Stimulated activated CD8-positive, alpha-beta memory T cell treated with anti-CD3 and anti-CD28 coated beads, Interleukin-12 subunit alpha, Interleukin-12 subunit beta, amount 100 ng/mL, for 4 hours (primary cell): ENCODE measurements at regions not wholly inside any gene's neighbourhood (a gene's known extent, or its start where the extent isn't known, plus 50 kb on each side); places are given as distances from the start of the nearest gene placed in this dataset.

Source experiments
- DNase-seq: peaks from one replicate; pipeline ENCODE4 v3.0.0-alpha.2; 2020; ENCODE audit warnings: low read depth

DNA sequence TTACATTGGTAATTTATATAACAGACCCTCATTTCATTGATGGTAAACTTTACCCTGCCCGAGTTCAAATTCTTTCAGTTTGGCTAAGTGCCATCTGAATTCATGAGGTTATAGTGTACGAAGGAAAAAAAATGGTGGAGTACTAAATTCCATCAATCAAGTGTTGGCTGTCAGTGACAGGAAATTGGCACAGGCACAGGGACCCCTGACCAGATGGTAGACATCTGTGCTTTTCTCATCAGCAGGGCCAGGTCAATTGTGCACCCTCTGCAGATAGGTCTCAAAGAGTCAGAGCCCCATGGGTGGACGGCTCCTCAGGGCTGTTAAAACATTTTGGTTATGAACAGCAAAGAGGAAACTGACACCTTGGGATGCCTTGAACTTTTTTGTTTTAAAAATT lies 439.2 kb downstream of the SETBP1 start:
- DNase-seq: no peak

DNA sequence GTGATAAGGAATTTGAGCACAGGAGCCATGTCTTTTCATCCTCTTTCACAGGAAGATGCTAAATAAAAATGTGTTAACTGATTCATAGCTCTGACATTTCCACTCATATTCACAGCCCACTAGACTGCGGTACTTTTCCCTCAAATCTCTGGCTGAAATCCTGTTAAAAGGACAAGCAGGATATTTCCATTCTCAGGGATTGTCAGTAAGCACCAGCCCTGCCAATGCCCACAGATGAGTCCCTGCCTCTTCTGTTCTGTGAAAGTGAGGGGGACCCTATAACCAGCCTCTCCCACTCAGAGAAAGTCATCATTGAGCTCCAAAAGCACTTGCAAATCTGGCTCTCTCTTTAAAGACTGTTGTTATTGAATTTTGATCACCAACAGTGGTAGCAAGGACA lies 440.5 kb downstream of the SETBP1 start:
- DNase-seq: no peak

DNA sequence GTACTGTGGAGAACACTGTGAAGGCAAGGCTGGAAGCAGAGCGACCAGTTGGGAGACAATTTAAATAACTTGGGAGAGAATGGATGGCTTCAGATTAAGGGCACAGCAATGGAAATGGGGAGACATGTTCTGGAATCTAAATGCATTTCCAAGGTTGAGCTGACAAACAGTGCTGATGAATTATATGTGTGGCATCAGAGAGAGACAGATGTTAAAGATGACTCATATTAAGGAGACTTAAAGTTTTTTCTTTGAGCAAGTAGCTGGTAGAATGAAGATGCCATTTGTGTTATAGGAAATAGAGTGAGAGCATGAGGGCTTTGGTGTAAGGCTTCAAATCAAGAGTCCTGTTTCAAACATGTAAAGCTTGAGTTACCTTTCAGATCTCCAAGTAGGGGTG lies 441.8 kb downstream of the SETBP1 start:
- DNase-seq: no peak

DNA sequence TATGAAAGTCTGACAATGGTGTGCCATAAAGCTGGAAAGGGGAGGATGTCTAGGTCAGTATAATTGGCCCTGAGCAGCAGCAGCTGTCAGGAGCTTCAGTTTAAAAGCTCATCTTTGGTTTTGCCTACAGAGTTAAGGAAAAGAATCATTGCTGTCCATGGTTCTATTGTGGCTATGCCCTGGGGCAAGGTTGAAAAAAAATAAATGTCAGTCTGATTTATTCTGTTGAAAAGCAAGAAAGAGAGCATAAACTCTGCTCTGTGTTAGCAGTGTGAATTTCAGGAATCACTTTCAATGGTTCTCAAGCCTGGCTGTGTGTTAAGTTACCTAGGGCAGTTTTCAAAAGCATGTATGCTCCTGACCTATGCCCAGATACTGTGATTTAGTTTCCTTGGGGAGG lies 446.7 kb downstream of the SETBP1 start:
- DNase-seq: no peak

DNA sequence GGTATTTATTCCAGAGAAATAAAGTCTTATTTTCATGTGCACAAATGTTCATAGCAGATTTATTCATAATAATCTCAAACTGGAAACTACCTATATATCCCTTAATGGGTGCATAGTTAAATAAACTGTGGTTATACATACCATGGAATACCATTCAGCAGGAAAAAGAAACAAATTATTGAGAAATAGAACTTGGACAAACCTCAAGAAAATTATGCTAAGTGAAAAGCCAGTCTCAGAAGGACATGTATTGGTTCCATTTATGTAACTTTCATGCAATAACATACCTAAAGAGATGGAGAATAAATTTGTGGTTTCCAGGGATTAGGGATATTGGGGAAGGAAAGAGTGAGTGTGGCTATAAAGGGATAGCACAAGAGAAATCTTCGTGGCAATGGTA lies 452.6 kb downstream of the SETBP1 start:
- no peak for DNase-seq

DNA sequence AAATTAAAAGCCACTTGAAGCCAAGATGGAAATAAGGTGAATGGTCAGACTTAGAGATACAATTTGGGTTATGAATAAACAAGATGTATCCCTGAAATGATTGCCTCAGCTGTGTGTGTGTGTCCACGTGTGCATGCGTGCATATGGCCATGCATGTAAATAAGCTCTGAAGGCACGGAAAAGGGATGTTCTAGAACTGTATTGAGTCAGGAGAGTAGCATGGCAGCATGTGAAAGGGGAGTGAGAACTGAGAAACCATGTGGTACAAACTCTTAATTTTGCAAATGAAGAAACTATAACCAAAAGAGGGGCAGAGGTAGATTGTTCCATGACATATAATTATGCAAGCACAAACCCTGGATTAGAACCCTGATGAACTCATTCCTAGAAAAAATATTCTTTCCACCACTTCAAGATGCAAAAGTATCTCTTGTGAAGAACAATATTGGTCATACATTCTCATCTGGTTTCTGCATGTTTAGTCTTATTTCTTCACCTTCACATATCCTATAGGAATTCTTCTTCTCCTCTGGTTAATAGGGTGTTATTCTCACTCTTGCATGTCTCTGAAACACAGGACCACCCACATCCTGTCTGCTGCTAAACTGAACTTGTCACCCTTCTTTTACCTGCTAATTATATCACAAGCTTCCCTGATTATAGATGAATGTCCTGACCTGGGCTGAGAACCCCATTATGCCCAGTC lies 455.8 kb downstream of the SETBP1 start:
- DNase-seq: no peak

DNA sequence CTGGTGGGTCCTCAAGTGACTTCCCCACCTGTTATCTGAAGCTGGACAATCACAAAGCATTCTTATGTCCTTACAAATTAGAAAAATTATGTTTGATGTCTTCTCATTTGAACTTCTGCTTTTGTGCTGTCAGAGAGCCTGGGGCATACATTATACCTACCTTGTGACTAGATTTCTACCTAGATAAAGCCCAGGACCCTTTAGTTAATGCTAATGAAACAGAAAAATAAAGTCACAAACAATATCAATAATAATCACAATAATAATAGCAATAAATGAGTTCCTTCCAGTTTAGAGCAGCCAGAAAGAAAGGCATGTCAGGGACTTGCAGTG lies 456.4 kb downstream of the SETBP1 start:
- DNase-seq: no peak

DNA sequence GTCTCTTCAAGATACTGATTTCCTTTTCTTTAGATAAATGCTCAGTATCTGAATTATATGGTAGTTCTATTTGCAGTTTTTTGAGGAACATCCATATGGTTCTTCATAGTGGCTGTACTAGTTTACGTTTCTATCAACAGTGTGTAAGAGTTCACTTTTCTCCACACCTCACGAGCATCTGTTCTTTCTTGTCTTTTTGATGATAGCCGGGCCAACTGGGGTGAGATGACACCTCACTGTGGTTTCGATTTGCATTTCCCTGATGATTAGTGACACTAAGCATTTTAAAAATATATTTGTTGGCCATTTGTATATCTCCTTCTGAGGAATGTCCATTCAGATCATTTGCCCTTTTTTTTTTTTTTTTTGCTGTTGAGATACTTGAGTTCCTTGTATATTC lies 458.8 kb downstream of the SETBP1 start:
- DNase-seq: no peak

DNA sequence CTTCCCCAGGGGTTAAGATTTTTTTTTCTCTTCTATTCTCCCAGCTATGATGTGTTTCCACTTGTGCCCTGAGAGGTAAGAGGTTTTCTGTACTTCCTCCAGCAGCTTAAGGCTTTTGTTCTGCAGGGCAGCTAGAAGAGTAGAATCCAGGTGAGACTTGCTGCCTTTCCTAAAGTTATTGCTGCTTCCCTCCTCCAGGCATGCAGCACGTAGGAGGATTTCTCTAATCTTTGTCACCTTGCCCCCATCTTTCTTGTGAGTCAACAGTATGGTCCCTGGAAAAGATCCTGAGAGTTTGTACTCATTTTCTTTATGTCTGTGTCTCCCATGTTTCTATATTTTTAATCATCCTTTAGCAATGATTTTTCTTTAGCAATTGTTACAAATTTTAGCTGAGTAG lies 462.2 kb downstream of the SETBP1 start:
- no peak for DNase-seq

DNA sequence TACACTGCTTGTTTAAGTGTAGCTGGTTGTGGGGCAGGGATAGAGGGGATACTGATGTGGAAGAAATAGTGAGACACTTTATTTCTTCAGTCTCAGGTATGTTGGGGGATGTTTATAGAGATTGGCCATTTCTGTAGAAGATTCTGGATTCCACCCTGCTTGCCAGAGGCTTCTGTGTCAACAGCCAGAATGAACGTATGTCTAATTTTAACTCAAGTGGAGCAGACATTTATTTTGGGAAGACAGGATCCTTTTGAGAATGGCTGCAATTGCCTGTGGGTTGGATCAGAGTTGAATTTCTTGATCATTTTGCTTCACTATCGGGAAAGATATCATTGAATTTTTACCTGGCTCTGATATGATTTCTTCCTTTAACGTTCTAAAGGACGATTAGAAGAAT lies 465.6 kb upstream of the SLC14A2 start:
- no peak for DNase-seq

DNA sequence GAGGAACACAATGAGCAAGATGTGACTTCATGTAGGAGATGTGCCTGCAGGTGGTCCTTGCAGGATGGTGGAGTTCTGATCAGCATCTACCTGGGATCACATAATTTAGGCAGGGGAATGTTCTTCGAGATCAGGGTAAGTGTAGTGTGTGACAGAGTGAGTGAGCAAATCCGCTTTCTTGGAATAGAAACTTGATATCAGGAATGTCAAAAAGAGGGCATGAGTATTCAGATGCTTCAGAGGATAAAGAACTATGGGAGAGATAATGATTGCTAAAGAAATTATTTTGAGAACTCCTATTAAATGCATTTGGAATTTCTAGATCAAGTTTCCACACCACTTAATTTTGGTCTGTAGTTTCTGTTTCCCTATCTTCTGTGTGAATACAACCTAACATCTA lies 463.6 kb upstream of the SLC14A2 start:
- no peak for DNase-seq

DNA sequence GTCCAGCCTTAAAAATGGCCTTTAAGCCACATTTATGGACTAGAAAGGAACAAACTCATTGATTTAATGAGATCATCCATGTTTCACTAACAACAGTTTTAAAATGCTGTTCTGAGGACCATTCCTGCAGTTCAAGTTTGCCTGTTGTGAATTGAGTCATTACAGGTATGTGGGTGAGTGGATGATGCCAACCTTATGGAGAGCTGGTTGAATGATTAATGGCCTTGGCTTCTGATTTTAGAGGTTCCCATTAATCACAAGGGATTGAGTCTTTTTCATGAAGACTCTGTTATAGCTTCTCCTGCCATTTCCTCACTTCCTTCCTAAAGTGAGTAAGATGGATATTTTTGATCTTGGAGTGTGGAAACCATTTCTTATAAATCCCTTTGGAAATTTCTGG lies 459.8 kb upstream of the SLC14A2 start:
- DNase-seq: no peak

DNA sequence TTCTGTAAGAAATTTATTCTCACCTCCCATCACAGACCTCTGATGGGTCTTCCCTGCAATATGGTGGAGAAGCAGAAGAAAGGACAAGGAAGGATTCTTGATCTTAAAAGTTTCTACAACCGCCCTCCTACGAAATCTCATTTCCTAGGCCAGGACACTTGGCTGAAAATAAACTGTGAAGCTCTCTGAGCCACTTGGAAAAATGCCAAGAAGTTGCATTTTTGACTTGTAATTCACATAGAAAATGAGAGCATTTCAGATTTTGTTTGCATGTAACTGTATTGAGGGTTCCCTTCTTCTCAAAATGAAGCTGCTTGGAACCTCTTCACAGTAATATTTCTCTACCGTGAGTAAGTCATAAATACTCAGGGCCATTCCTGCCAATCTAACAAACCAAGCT lies 458.3 kb upstream of the SLC14A2 start:
- DNase-seq: no peak

DNA sequence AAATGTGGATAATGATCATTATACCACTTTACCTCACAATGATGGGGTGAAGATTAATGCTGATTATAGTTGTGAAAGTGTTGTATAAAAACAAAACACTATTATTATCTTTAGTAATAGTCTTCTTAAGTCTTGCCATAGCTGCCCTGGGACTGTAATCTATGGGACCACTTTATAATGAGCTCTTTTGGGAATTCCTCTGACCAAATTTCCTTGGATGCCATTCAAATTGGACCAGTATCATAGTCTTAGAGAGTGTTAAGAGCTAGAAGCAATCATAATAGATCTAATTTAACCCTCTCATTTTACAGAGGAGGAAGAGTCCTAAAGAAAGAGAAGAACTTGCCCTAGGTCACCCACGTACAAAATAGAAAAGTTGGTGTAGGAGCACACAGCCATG lies 457.7 kb upstream of the SLC14A2 start:
- DNase-seq: no peak

DNA sequence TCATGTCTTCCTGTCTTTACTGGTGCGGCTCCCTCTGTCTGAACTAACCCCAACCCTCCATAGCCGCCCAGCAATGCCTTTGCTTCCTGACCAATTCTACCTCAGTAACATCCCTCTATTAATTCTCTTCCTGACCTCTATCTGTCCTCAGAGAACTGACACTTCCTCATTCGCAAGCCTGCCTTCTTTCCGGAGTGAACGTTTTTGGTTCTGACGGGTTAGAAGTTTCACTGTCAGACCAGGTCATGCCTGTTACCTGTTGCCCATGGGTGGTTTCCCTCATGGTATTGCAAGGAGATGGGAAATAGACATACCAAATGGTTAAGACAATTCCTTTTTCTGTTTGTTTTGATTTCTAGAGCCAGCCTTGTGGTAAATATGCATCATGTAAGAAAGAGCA lies 453.4 kb upstream of the SLC14A2 start:
- DNase-seq: no peak

DNA sequence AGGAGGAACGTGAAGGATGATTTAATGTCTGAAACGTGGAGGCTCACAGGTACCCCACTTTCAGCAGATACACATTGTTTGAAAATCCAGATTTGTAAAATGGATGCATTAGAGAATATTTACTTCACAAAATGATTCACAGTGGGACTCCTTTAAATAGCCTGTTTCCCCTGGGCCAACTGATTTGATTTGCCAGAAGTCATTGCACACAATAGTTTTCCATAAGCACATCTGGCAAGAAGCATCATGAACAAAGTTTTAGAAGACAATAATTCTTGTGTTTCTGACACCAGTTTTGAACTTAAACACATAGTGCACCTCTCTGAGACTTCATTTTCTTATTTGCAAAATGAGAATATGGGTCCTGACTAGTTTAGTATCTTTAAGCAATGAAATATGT lies 451.4 kb upstream of the SLC14A2 start:
- DNase-seq: no peak

DNA sequence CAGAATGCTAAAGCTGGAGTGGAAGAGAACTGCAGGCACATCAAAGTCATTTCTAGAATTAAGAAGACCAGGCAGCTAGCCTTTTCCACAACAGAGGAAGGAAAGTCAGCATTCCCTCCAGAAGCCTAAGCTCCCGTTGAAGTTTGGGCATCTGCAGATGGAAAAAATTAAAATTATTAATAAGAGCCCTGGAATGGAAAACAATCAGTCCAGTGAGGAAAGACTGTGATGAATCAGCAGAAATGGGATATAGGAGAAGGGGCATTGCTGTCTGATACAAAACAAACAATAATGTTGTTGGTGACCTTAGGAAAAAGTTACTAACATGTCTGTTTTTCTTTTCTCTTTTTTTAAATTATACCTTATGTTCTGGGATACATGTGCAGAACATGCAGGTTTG lies 450.7 kb upstream of the SLC14A2 start:
- no peak for DNase-seq

DNA sequence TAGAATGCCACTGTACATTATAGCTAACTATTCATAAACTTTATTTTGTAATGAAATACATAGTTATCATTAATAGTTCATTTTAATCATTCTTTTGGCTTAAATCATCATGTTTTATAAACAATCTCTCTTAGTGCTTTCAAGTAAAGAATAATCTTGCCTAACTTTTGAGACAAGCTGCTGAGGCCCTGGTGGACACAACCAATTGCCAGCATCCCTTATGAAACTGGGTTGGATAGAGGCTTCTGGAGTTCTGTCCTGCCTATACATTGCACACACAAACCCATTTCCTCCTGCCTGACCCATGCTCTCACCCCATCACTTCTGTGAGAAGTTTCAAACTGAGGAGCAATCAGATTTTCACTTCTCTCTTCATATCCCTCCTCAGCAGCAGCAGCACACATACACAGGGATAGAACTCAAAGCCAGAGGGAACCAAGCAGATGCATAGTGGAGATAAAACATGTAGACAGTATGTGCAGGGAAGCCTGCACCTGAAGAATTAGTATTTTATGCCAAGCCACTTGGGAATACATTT lies 450.0 kb upstream of the SLC14A2 start:
- no peak for DNase-seq

DNA sequence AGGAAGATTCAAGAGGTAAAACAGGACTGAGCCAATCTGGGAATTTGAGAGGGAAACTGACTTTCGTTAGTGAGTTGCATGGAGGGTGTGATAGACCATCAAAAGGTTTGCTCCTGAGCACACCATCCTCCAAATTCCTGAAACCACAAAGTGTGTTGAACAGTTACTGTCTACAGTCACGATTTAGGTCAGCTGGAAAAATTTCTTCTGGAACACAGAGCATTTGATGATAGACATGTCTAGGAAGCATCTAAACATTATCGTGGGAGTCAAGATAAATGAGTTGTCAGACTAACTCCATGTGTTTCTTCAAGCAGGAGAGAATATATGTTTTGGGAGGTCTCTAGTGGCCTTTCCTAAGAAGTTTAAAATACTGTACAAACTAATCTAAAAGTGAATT lies 449.4 kb upstream of the SLC14A2 start:
- no peak for DNase-seq

DNA sequence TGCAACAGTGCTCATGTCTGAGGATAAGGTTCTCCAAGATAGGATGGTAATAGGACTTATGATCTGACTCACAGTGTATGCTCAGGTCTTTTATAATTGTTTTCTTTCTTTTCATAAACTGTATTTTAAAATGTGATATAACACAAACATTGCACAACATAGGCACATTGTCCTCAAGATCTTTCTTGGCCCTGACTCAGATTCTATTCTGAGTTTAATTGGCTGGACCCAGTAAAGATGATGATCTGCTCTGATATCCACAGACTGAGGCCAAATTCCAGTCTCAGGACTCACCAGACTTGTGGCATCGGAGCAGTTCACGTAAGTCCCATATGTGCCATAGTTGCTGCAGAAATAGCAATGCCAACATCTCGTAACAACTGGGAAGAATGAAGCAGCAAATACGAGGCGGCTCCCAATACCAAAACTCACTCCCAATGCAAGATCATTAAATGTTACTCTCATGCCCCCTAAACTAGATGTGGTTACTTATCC lies 448.9 kb upstream of the SLC14A2 start:
- DNase-seq: no peak

DNA sequence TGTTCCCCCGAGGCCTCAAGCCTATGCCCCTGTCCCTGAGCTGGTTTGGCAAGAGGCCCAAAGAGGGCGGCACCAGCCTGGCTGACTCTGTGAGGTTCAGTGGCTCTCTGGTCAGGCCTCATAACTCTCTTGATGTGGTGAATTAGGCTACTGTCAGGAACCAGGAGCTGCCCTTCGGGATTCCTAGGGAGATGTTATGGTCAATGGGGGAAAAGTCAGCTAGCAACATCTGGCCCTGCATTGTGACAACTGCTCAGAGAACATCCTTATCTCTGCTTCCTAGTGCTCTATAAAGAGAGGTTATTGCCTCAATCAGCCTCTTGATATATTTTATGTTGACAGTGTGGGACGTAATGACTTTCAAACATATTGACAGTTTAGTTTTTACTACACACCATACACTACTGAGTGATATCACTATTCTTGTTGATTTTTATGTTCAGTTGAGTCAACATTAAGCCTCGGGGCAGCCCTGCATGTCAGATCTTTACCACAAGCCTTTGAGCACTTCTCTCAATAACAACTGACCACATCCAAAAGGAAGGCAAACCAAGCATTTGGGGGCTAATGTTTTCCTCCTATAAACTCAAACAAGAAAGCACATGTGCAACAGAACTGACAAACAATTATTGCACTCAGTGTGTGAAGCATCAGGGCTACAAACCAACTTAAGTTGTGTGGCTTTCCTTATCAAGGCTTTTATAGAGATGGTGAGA lies 448.3 kb upstream of the SLC14A2 start:
- no peak for DNase-seq

DNA sequence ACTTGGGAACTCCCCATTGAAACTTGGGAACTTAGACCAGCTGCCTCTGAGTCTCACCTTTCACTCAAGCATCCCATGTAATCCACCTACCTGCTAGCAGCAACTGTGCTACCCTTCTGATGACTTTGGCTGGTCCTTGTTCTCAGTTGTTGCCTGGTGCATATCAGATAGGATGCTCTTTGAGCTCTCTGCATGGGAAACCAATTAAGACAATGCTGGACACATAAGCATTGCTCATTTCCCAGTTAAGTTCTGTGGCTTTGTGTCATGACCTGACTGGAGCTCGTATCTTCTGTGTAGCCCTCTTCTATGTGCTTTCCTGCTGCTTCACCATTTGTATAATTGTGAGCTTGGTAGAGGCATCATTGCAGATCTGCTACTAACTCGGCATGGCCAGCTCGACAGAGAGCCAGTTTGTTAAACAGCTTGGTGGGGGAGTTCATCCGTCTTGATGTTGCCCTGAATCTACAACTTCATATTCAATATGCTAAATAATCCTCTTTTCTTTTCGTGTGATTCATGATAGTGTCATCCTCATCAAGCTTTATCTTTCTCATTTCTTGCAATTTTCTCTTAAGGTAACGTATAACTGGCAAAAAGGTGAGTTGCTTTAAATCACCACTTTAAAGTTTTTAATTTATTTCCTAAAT lies 447.5 kb upstream of the SLC14A2 start:
- DNase-seq: no peak

DNA sequence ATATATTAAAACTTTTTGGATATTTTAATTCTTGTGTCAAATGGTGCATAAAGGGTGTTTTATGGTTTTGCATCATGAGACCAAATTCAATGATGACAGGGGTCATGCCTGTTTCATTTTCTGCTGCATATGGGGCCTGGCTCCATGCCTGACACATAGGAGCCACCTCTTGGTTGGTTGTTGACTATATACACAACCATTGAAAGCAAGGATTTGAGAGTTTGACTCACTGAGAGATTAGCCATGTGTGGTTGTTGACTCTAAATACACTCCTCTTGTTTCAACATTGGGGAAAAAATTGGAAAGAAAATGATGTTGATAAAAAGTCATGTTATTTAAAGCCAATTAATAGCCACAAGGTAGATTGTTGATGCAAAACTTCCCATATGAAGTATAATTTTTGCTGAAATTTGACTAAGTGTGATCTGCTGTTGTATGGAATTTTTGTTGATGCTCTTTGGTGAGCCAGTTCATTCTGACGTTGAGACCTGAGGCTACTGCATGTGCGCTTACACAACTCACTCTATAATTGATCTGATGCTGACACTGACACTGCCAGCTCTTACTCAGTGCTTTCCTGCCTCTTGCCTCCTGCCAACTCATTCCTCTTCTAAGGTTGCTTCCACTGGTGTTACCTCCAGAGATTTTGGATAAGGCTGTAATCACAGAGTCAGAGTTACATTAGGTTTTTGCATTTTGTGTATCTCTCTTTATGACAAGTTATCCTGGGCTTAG lies 446.2 kb upstream of the SLC14A2 start:
- DNase-seq: no peak
